SK-N-SH (cell line): ENCODE measurements at regions not wholly inside any gene's neighbourhood (a gene's known extent, or its start where the extent isn't known, plus 50 kb on each side); places are given as distances from the start of the nearest gene placed in this dataset.
"Not testable (repeated sequence)": the region's sequence is repeated elsewhere in the genome, so short reads cannot be mapped to it uniquely, and the experiment has no call there.

Source experiments
- CTCF ChIA-PET: fragments of 300-600, 350-600 bp; formaldehyde crosslinking; extraction: SDS; loops from one replicate; lab custom pipeline; 2021; lab: Yijun Ruan, JAX
- POLR2A ChIA-PET: fragments of 350-600 bp; sonication (Branson Sonifier 250); formaldehyde crosslinking; extraction: SDS; loops from one replicate; lab custom pipeline; 2020; ENCODE audit warnings: antibody characterized with exemption, inconsistent platforms; lab: Yijun Ruan, JAX
- DNase-seq: peaks from one replicate; pipeline ENCODE4 v3.0.0; 2012
- H2AFZ ChIP-seq: fragments of 200-600 bp; sonication (generic); 2 replicates; pipeline ENCODE4 v1.8.1; 2016; ENCODE audit warnings: antibody characterized with exemption, mild to moderate bottlenecking, low read depth
- H3F3A ChIP-seq: fragments of 200-600 bp; sonication (generic); replicated peaks from 2 replicates; pipeline ENCODE3; 2016; ENCODE audit warnings: antibody characterized with exemption, mild to moderate bottlenecking; ENCODE audit not compliant: insufficient read depth
- H3K27ac ChIP-seq, 2 experiments: fragments of 200-500 bp in 1 of 2; fragments of 200-600 bp in 1 of 2; sonication (Bioruptor generic) in 1 of 2; sonication (generic), shearing (Covaris generic) in 1 of 2; 2 replicates each; pipeline versions ENCODE4 v1.5.1 to v1.6.1; 2014 to 2016; ENCODE audit warnings: low read depth in 2 of 2, inconsistent platforms in 1 of 2, low read length in 1 of 2, mild to moderate bottlenecking in 1 of 2, mixed read lengths in 1 of 2
- H3K27me3 ChIP-seq: fragments of 200-600 bp; sonication (generic), shearing (Covaris generic); 2 replicates; pipeline ENCODE4 v1.6.1; 2016; ENCODE audit warnings: mixed run types; ENCODE audit not compliant: insufficient read depth
- H3K36me3 ChIP-seq, 2 experiments: fragments of 200-500 bp in 1 of 2; fragments of 200-600 bp in 1 of 2; sonication (Bioruptor generic) in 1 of 2; sonication (generic) in 1 of 2; replicated peaks in 1 of 2; 2 replicates each; pipeline versions ENCODE3 to v1.5.1; 2014 to 2016; ENCODE audit warnings: low read length in 1 of 2, mild to moderate bottlenecking in 1 of 2; ENCODE audit not compliant: insufficient read depth in 2 of 2, control insufficient read depth in 1 of 2
- H3K4me1 ChIP-seq, 2 experiments: fragments of 200-500 bp in 1 of 2; fragments of 200-600 bp in 1 of 2; sonication (Bioruptor generic) in 1 of 2; sonication (generic), shearing (Covaris generic) in 1 of 2; 2 replicates each; pipeline versions ENCODE4 v1.5.1 to v1.6.1; 2014 to 2016; ENCODE audit warnings: low read depth in 1 of 2, low read length in 1 of 2, mixed run types in 1 of 2; ENCODE audit not compliant: insufficient read depth in 2 of 2, control insufficient read depth in 1 of 2
- H3K4me2 ChIP-seq: fragments of 200-600 bp; sonication (generic), shearing (Covaris generic); 2 replicates; pipeline ENCODE4 v1.6.1; 2017; ENCODE audit warnings: mixed run types
- H3K4me3 ChIP-seq, 2 experiments: fragments of 200-500 bp in 1 of 2; fragments of 200-600 bp in 1 of 2; sonication (Bioruptor generic) in 1 of 2; sonication (generic), shearing (Covaris generic) in 1 of 2; 2 replicates each; pipeline versions ENCODE4 v1.5.1 to v1.8.1; 2014 to 2016; ENCODE audit warnings: low read depth in 2 of 2, inconsistent platforms in 1 of 2, low read length in 1 of 2, mild to moderate bottlenecking in 1 of 2, mixed read lengths in 1 of 2, moderate library complexity in 1 of 2
- H3K79me2 ChIP-seq: fragments of 200-600 bp; sonication (generic); 2 replicates; pipeline ENCODE4 v1.8.1; 2017; ENCODE audit warnings: mild to moderate bottlenecking; ENCODE audit not compliant: insufficient read depth
- H3K9ac ChIP-seq: fragments of 200-600 bp; sonication (generic); 2 replicates; pipeline ENCODE4 v1.6.1; 2017; ENCODE audit warnings: mixed run types
- H3K9me2 ChIP-seq: fragments of 200-600 bp; sonication (generic); 2 replicates; pipeline ENCODE4 v1.6.1; 2017; ENCODE audit warnings: mixed run types
- H3K9me3 ChIP-seq: fragments of 200-600 bp; sonication (generic); 2 replicates; pipeline ENCODE4 v1.6.1; 2017; ENCODE audit warnings: mixed run types, mild to moderate bottlenecking, moderate library complexity
- H4K20me1 ChIP-seq: fragments of 200-600 bp; sonication (generic); 2 replicates; pipeline ENCODE4 v1.6.1; 2017; ENCODE audit warnings: mild to moderate bottlenecking, mixed run types; ENCODE audit not compliant: insufficient read depth
- CTCF ChIP-seq: fragments of 200-600 bp; sonication (generic); IDR thresholded peaks from 2 replicates; pipeline ENCODE4 v1.6.1; 2017; ENCODE audit warnings: antibody characterized with exemption, mild to moderate bottlenecking, moderate library complexity
- IRF3 ChIP-seq: fragments of 150-350 bp; IDR thresholded peaks from 2 replicates; pipeline ENCODE4 v1.6.1; 2016; ENCODE audit warnings: mild to moderate bottlenecking, low read depth, low read length
- NFIC ChIP-seq: IDR thresholded peaks from 2 replicates; pipeline ENCODE4 v1.4.0; 2012; ENCODE audit warnings: borderline replicate concordance
- WGBS: methylation state at CpG from one replicate; pipeline ENCODE4 v1.1.6; 2017; ENCODE audit warnings: low lambda C conversion rate; 5-methylcytosine and 5-hydroxymethylcytosine counted together

- Histone ChIP-seq H3K27me3 (no peaks in the 10 kb centered on the region), H3F3A (no peaks in the 10 kb centered on the region), H3K4me3 (no peak overlapping the region), H3K4me1 (no peaks in the 10 kb centered on the region), H3K9ac (no peak overlapping the region), H3K27ac (no peak overlapping the region), H3K36me3 (no peaks in the 10 kb centered on the region), H3K9me3 (no peaks in the 10 kb centered on the region), H3K4me2 (no peak overlapping the region), H3K9me2 (no peaks in the 10 kb centered on the region), H3K79me2 (no peaks in the 10 kb centered on the region), H4K20me1 (no peaks in the 10 kb centered on the region), H2AFZ (no peak overlapping the region)
- no peak for DNase-seq
- TF ChIP-seq CTCF (no peak), NFIC (no peak), IRF3 (no peak)
- POLR2A ChIA-PET, result no interaction called here
- CTCF ChIA-PET, result no interaction called here
- 64% methylated on average over 1 of the region's 1 CpG for WGBS
These were observed 62.4 kb upstream of the GABRQ start for GRCh38 chrX:152575331-152575730.

- DNase-seq, H3K9me3 ChIP-seq, CTCF ChIA-PET, H3F3A ChIP-seq, H3K36me3 ChIP-seq, H3K9me2 ChIP-seq, H4K20me1 ChIP-seq, H3K4me3 ChIP-seq, H3K79me2 ChIP-seq, POLR2A ChIA-PET, H3K9ac ChIP-seq, H3K27me3 ChIP-seq, H3K27ac ChIP-seq, H2AFZ ChIP-seq, H3K4me1 ChIP-seq, H3K4me2 ChIP-seq: not testable (repeated sequence)
- WGBS, result 38% methylated on average over 3 of the region's 3 CpGs
These were observed 50.2 kb upstream of the GABRQ start for GRCh38 chrX:152587523-152587922.
